ENCODE measurements at regions not wholly inside any gene's neighbourhood (a gene's known extent, or its start where the extent isn't known, plus 50 kb on each side); places are given as distances from the start of the nearest gene placed in this dataset.

GRCh38 chr1:30277415-30277814 lies 446.0 kb downstream of the MATN1 start:
- no peak for TF ChIP-seq SMC3 (IDR thresholded peaks at IDR 0.05; ENCODE audit: low read length)
- no peak for TF ChIP-seq SETDB1 (CRISPR knock-in tag; IDR thresholded peaks at IDR 0.05; ENCODE audit: borderline replicate concordance)
